ENCODE measurements at regions not wholly inside any gene's neighbourhood (a gene's known extent, or its start where the extent isn't known, plus 50 kb on each side); places are given as distances from the start of the nearest gene placed in this dataset.

DNA sequence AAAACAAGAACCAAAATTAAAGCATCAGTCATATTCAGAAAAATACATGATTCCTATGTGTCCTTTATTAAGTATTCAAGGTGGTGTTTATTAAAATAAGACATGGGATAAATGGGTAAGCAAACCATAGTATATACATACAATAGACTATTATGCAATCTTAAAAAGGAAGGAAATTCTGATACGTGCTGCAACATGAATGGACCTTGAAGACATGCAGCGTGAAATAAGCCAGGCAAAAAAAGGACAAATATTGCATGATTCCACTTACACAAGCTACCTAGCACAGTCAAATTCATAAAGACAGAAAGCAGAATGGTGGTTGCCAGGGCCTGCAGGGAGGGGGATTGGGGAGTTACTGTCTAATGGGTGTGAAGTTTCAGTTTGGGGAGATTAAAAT lies 127.7 kb downstream of the DMAC1 start:
- TF ChIP-seq, protein P1, sequence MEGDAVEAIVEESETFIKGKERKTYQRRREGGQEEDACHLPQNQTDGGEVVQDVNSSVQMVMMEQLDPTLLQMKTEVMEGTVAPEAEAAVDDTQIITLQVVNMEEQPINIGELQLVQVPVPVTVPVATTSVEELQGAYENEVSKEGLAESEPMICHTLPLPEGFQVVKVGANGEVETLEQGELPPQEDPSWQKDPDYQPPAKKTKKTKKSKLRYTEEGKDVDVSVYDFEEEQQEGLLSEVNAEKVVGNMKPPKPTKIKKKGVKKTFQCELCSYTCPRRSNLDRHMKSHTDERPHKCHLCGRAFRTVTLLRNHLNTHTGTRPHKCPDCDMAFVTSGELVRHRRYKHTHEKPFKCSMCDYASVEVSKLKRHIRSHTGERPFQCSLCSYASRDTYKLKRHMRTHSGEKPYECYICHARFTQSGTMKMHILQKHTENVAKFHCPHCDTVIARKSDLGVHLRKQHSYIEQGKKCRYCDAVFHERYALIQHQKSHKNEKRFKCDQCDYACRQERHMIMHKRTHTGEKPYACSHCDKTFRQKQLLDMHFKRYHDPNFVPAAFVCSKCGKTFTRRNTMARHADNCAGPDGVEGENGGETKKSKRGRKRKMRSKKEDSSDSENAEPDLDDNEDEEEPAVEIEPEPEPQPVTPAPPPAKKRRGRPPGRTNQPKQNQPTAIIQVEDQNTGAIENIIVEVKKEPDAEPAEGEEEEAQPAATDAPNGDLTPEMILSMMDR (IDR thresholded peaks at IDR 0.05), result no peak
- no peak for TF ChIP-seq POLR2A (IDR thresholded peaks at IDR 0.05)

Measured in heart left ventricle (tissue), 13 donors.